GM21367 (cell line): ENCODE measurements at regions not wholly inside any gene's neighbourhood (a gene's known extent, or its start where the extent isn't known, plus 50 kb on each side); places are given as distances from the start of the nearest gene placed in this dataset.

Experiments
- ATAC-seq: cut with Tn5 transposase; IDR thresholded peaks from one replicate; pipeline ENCODE4 v1.9.1; 2021; ENCODE audit not compliant: unreplicated experiment

DNA sequence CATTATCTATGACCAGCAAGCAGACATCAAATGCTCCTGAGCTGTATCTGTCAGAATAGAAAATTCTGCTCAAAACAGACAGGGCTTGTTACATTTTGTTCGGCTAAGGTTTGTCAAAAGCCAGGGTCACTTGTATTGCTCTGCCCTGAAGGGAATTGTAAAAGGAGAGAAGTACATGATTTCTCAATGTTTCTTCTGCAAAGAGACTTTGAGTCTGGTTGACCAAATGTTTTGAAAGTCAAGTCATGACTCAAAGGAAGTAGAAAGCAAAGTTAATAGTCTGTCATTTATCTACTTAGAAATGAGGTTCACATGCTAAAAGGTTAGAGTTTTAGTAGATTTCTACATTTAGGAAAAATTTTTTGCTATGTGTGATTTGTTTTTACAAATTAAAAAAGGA, 1624.1 kb upstream of the ZEB2 start:
- ATAC-seq, result no peak

DNA sequence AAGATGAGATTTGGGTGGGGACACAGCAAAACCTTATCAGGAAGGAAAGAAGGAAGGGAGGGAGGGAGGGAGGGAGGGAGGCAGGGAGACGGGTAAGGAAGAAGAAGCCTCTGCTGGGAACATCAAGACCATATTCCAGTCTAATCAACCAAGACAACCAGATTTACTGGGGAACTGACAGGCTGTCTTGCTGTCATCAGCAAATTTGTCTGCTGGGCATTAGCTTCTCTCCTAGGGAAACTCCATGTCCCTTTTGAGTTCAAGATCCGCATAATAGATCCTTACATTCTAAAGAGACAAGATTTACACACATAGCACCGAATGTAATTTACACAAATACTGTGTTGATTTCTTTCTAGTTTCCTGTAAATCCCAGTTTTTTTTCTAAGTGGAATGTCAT, 1618.9 kb upstream of the ZEB2 start:
- ATAC-seq, result no peak

DNA sequence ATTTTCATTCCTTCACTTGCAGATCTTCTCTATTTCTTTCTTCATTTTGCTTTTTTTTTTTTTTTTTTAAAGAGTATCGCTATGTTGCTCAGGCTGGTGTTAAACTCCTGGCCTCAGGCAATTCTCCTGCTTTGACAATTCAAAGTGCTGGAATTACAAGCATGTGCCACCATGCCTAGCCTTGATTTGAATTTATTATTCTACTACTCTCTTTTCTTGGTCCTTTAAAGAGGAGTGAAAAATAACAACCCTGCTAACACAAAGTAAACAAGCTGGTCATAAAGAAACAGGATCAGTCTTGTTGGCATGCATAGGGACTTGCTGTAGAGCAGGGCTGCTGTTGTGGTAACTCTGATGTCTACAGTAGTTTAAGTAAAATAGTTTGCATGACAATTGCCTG, 1615.3 kb upstream of the ZEB2 start:
- no peak for ATAC-seq

DNA sequence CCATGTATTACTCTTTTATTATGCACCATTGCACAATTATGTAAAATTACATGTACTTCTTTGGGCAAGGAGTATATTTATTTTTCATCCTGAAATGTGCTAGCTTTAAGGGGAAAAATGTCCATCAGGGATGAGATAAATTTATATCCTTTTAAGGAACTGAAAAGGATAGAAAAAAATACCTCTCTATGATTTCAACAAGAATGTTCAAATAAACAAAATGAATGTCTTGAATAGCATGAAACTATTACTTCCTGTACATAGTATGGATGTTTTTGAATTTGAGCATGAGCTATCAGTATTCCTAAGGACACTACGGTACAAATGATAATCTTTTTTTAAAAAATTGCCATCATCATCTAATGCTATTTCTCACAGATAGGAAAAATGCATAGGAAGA, 1611.9 kb upstream of the ZEB2 start:
- no peak for ATAC-seq

DNA sequence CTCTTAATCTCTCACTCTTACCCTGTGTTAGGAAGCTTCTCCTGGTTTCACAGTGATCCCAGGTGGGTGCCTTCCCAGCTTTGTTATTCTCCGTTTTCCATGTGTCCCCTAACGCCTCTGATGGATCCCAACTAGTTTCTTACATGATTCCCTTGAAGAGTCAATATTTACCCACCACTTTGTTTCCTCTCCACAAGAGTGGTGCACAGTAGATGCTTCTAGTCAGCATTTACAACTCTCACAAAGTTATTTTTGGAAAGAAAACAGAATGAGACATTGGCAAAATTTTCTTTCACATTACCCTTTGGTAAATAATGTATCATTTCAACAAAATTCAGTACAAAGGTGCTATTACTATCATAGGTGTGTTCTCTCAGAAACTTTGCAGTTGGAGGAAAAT, 1611.1 kb upstream of the ZEB2 start:
- no peak for ATAC-seq

DNA sequence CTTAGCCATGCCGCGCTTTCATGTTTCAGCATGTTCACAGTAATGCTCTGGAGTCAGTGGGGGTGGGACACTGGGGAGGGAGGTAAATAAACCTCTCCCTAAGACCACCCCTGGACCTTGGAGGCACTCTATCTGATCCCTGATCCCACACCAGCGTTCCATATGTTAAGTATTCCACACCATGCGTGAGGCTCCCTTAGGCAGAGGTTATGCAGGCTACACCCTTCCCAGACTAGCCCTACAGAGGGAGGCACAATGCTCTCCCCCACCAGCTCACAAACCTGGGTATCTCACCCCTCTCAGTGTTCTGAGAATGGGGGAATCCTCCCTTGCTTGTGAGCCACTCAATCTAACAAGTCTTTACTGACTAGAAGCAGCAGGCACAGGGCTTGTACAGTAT, 1610.4 kb upstream of the ZEB2 start:
- ATAC-seq, result no peak

DNA sequence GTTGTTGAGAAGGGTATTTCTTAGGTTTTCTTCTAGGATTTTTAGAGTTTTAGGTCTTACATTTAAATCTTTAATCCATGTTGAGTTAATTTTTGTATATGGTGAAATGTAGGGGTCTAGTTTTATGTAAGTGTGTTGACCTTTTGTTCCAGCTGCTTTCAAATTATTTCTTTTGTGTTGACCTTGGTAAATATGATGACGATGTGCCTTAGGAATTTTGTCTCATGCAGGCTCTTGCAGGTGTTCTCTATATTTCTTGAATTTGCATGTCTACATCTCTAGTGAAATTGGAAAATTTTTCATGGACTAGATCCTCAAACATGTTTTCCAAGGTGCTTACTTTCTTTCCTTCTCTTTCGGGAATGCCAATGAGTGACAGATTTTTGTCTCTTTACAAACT, 1609.3 kb upstream of the ZEB2 start:
- no peak for ATAC-seq

DNA sequence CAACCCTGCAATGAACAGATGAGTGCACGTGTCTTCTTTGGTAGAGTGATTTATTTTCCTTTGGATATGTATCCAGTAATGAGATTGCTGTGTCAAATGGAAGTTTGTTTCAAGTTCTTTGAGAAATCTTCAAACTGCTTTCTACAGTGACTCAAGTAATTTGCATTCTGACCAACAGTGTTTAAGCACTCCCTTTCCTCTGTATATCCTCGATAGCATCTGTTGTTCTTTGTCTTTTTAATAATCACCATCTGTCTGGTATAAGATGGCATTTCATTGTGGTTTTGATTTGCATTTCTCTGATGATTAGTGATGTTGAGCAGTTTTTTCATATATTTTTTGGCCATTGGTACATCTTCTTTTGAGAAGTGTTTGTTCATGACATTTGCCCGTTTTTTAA, 1608.3 kb upstream of the ZEB2 start:
- no peak for ATAC-seq

DNA sequence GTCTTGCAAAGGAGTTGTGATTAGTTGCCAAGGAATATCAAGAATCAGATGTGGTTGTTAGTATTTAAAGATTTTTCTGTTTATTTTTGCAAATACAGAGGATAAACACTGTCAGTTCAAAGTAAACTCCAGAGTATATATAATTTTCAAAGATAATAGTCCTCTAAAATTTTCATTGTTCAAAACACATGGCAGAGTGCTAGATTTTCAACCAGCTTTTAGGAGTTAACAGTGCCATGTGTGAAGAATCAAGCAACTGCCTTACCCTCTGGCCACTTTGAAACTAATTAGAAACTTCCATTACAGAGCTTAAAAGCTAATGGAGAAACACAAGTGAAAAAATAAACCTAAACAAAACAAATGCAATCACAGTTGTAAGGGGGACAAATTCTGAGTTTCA, 1605.6 kb upstream of the ZEB2 start:
- no peak for ATAC-seq

DNA sequence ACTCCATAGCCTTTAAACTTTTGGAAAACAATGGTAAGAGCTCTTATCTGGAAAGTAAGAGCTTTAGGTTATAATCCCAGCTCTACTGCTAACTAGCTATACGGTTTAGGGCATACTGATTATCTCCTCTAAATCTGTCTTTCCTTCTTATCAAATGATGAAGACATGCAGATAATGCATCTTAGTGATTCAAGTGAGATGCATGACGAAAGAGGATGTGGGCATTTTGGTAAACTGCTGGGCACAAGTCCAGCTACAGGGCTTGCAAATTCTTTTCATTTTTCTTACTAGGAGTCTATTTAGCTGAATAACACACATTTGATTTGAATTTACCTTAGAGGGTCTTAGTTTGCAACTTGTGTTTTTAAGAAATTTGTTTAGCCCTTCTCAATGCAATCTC, 1604.8 kb upstream of the ZEB2 start:
- ATAC-seq, result no peak

DNA sequence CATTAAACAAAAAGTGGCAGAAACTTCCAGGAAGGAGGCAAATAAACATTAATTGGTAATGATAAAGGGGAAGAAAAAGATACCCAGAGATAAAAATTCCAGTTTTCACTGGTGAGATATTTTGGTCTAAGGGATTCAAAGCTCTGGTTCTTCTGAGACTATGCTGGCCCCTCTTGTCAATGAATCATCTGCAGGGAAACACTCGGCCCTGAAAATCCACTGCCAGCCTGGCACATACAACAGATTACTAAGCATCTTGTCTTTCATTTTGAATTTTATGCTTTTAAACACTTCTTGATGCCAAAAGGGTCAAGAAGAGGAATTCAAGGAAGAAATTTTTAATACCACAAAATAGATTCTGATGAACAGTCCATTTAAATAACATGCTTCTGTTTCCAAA, 1603.8 kb upstream of the ZEB2 start:
- no peak for ATAC-seq

DNA sequence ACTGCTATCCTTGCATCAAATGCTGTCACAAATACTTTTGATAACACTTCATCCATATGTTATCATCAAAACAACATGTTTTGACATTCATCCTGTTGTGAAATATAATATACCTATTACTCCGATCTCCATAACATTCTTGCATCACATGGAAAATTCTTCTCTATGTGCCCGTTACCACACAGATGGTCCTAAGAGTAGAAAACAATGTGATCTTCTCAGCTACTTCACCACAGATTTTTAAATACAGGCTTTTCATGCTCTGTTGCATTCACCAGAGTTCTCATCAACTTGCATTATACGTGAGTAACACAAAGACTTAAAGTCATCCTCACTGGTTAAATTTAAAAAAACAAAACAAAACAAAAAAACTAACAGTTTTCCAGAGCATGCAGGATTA, 1603.3 kb upstream of the ZEB2 start:
- ATAC-seq, result no peak

DNA sequence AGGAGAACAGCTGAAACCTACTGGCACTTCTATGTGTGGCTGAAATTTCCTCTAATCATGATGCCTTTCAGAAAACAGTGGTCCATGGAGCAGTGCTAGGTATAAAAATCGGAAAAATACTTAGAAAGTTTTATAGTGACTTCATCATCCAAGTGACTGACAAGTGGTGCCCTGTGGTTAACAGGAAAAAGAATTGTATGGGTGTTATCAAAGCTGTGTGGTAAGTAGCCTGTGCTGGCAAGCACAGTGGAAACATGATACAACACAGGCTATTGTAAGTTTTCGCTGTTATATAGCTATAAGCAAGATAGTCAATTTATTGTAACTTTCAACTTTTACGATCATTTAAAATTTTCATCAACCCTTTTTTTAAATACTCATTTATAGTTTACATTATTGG, 1599.7 kb upstream of the ZEB2 start:
- no peak for ATAC-seq

DNA sequence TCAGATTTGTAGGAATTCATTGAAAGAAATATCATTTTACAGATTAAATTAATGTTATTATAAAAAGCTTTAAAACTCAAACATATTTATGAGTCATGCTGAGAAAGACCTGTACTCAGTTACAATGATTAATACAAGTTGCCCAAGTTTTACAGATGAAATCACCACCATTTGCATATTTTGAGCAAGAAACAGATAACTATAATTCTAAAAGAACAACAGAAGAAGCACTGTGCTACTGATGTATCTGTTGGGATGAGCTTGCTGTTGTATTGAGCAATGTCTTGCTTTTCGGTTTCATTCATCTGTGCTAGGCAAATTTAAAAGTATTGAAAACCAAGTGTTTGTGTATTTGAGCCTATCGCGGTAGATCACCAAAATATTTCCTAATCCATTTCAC, 1589.1 kb upstream of the ZEB2 start:
- ATAC-seq, result no peak

DNA sequence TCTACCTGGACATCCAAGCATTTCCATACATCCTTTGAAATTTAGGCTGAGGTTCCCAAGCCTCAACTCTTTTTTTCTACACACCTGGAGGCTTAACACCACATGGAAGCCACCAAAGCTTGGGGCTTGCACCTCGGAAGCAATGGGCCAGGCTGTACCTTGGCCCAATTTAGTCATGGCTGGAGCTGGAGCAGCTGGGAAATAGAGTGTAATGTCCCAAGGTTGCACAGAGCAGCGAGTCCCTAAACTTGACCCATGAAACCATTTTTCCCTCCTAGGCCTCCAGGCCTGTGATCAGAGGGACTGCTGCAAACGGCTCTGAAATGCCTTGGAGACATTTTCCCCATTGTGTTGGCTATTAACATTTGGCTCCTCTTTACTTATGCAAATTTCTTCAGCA, 1574.3 kb upstream of the ZEB2 start:
- ATAC-seq, result no peak

DNA sequence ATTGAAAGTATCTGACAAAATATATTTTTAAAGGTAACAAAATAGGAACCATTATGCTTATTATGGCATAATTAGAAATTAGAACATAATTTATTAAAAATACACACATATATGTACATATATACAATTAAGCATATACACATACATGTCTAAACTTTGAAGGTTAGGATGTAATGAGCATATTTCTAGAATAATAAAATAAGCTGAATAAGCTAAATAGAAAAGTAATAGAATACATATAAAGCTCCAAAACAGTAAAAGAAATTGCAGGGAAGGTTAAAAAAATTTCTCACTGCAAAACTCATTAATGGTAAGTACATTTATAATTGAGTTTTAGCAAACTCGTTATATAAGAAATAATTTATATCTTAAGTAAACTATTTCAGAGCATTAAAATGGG, 1561.5 kb upstream of the ZEB2 start:
- ATAC-seq, result no peak

DNA sequence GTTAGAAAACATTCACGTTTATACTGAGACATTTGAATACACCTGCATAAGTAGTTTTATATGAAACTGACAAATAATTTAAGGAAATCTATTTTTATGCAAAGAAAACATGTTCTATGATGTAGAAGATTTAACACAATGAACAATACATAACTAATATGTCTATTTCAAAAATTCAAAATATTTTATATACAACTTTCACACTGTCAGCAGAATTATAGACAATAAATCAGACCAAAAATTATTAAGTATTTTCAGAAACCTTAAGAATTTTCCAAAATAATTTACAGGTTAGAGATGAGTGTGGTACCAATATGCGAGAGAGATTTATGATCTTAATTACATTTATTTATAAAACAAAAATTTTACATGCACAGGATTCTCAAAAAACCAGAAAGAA, 1561.0 kb upstream of the ZEB2 start:
- no peak for ATAC-seq

DNA sequence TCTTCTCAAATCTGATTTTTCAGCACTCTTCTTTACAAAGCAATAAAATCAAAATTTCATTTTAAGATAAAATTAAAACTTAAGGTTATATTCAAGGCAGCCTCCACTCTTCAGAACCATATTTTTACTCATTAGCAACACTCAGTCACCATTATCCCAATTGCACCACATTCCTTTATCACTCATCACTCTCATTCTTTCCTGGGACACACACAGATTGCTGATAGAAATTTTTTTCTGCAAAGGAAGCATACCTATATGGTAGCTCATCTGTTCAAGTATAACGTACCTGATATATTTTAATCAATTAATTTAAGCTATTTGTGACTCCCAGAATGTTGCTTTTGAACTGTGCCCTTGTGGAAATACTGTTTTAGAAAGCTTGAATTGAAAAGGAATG, 1559.3 kb upstream of the ZEB2 start:
- no peak for ATAC-seq

DNA sequence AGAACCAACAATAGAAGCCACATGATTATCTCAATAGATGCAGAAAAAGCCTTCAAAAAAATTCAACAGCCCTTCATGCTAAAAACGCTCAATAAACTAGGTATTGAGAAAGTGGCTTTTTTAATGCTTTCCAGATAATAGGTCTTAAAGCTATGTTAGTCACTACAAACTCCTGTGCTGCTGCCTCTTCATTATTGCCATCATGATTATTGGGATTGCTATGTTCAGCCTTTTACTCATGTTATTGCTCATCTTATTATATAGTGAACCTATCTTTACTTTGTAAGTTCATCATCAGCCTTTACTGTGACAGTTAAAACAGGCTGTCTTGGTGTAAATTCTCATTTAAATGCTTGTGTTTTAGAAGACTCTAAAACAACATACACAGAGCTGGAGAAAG, 1557.2 kb upstream of the ZEB2 start:
- no peak for ATAC-seq

DNA sequence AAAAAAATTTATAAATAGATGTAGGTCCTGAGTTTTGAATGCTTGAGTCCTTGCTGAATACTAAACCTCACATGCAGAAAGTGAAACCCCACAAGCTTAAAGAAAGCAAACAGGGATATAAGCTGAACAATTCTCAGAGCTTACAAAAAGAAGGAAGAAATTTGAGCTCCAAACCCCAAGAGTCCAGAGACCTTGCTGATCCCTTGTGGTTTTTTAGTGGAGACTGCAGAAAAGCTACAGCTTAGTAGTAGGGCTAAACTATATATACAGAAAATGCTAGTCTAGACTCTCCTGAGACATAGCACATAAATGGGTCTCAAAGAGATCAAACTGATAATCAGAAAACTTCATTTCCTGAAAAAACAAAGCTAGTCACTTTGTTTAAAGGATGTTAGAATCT, 1548.1 kb upstream of the ZEB2 start:
- no peak for ATAC-seq

DNA sequence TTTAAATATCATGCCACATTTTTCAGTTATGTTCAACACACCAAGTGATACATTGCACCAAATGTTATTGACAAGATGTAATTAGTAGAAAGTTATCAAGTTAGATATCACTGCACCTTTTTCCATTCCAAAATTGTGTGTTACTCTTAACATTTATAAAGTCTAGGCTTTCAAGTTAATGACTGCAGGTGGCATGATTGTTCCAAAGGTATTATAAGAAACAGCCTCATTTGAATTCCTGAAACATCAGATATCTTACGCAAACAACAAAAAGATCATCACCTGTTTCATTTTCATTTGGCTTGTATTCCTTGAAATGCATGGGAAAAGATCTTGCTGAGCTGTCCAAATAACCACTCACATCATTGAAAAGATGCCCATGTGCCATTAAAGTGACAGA, 1528.2 kb upstream of the ZEB2 start:
- no peak for ATAC-seq

DNA sequence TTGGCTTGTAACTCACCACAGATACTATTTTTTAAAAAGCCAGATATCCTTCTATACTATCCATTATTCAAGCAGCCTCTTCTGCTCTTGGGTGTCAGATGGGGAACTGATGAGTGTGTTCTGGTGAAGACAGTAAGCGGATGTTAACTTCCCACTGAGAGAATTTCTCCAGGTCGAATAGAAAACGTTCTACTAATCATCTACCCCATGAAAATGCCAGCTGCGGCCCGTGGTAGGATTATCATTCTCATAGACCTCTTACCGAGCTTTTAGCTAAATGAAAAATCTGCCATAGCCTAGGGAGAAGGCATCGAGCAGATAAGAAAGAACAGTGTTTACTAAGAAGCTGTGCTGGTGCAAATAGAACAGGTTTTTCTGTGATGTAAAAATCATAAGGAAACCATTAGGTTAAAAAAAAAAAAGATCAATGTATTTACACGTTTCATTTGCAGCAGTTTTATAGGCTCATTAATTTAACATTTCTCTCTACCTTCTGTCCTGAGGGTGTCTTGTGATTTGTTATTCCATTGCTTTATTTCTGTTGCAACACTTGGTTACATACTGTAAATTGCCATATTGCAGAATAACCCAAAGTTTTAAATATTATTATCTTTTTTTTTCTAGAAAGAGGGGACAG, 1521.5 kb upstream of the ZEB2 start:
- ATAC-seq, result no peak

DNA sequence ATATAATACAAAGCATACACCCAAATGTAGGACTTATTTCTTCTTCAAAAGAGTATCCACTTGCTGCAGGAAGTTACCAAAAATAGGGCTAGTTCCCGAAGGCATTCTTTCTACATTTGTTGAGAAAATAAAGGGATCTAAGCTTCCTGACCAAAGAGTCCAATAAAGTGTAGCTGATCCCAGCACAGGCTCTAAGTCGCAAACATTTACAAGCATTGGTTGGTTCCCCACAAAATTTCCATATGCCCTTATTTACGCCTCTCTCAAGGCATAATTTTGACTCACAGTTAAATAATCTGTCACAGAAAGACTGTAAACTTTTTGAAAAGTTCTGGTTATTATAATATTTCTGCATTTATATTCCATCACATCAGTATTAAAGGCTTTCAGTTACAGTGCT, 1520.1 kb upstream of the ZEB2 start:
- ATAC-seq, result no peak

DNA sequence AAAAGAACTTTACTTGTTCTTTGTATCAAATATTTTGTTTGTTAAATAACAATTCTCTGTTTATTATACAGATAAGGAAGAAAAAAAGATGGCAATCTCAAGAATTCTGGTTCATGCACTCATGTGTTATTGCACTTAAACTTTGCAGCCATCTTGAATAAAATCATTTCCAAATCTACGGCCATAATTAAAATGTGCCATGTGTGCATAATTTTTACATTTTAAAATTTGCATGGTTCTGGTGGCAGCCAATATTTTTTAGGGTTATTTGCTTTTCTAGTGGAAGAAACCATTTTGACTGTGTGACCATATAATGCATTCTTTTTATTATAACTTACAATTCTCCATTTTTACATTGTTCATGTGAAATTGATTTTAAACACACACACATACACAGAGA, 1518.1 kb upstream of the ZEB2 start:
- ATAC-seq, result no peak
